Upper lobe of right lung (tissue), 1 donor: ENCODE measurements at regions not wholly inside any gene's neighbourhood (a gene's known extent, or its start where the extent isn't known, plus 50 kb on each side); places are given as distances from the start of the nearest gene placed in this dataset.
A peak's percentile ranks its signal among the peaks of the same experiment; 100 is the strongest.

ENCODE experiments used
- ATAC-seq: fragments of 200-7000 bp; cut with Tn5 transposase; one replicate; pipeline ENCODE4 v1.9.1; 2020; ENCODE audit warnings: mild to moderate bottlenecking, moderate library complexity
- DNase-seq: peaks from one replicate; pipeline ENCODE4 v3.0.0-alpha.2; 2020
- H3K27ac ChIP-seq: fragments of 200-600 bp; one replicate; pipeline ENCODE4 v1.8.0; 2022
- H3K27me3 ChIP-seq: fragments of 200-600 bp; one replicate; pipeline ENCODE4 v1.8.0; 2022; ENCODE audit warnings: mild to moderate bottlenecking
- H3K36me3 ChIP-seq: fragments of 200-600 bp; one replicate; pipeline ENCODE4 v1.8.0; 2022
- H3K4me1 ChIP-seq: fragments of 200-600 bp; one replicate; pipeline ENCODE4 v1.8.0; 2022
- H3K4me3 ChIP-seq: fragments of 200-600 bp; one replicate; pipeline ENCODE4 v1.8.0; 2022; ENCODE audit warnings: mild to moderate bottlenecking
- H3K9me3 ChIP-seq: fragments of 200-600 bp; one replicate; pipeline ENCODE4 v1.8.0; 2022
- intact Hi-C: fragments of 100-400 bp; cut with DNase I; formaldehyde crosslinking; loops from one replicate; pipeline ENCODE4 v1.11.0; 2022
- TF ChIP-seq, protein P1 (sequence below): fragments of 200-600 bp; IDR thresholded peaks from one replicate; pipeline ENCODE4 v1.8.0; 2022; ENCODE audit warnings: antibody characterized with exemption
- donor health status: DM: no; HTN: yes; CAD: no; lungs with severe emphysema.

DNA sequence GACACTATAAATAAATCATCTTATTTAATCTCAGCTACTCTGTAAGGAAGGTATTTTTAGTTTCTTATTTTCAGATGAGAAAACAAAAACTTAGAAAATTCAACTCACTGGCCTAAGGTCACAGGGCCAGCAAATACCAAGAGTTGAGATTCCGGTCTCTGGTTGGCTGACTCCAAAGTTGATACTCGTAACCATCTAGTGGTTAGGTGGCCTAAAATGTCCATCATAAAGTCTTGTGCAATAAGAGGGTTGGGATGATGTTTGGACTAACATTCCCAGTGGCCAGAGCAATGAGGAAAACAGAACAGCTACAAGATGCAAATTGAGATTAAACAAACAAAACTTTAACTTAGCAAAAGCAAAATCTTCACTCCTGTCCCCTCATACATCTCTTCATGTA lies 360.3 kb downstream of the FIGN start:
- H3K27me3 ChIP-seq, result no peaks in the 10 kb centered on the region
- no peaks in the 10 kb centered on the region for H3K4me1 ChIP-seq
- ATAC-seq, result no peak
- no peaks in the 10 kb centered on the region for H3K36me3 ChIP-seq
- H3K4me3 ChIP-seq, result no peak overlapping the region
- H3K27ac ChIP-seq, result no peak overlapping the region
- intact Hi-C loops, result no loop called here
- DNase-seq, result no peak
- TF ChIP-seq, protein P1, sequence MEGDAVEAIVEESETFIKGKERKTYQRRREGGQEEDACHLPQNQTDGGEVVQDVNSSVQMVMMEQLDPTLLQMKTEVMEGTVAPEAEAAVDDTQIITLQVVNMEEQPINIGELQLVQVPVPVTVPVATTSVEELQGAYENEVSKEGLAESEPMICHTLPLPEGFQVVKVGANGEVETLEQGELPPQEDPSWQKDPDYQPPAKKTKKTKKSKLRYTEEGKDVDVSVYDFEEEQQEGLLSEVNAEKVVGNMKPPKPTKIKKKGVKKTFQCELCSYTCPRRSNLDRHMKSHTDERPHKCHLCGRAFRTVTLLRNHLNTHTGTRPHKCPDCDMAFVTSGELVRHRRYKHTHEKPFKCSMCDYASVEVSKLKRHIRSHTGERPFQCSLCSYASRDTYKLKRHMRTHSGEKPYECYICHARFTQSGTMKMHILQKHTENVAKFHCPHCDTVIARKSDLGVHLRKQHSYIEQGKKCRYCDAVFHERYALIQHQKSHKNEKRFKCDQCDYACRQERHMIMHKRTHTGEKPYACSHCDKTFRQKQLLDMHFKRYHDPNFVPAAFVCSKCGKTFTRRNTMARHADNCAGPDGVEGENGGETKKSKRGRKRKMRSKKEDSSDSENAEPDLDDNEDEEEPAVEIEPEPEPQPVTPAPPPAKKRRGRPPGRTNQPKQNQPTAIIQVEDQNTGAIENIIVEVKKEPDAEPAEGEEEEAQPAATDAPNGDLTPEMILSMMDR, result no peak
- H3K9me3 ChIP-seq, result no peaks in the 10 kb centered on the region

DNA sequence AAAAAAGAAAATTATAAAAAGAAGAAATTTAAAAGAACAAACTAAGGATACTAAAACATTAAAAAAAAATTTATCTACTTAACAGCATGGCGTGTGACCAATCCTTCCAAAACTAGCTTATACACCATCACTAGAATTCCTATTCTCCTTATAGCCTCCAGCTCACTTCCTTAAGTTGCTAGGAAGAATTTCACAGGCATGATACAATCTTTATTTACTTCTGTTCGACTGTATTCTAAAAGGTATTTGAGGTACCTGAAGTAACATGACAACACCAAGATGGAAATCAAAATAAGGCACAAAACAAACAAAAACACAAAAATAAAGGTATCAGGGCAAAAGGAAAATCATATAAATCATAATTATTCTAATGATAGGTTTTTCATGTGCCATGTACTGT lies 360.7 kb downstream of the FIGN start:
- no peaks in the 10 kb centered on the region for H3K4me1 ChIP-seq
- H3K9me3 ChIP-seq, result no peaks in the 10 kb centered on the region
- no peak overlapping the region for H3K27ac ChIP-seq
- ATAC-seq (no peak), DNase-seq (no peak)
- H3K36me3 ChIP-seq, result no peaks in the 10 kb centered on the region
- intact Hi-C loops, result no loop called here
- no peak overlapping the region for H3K4me3 ChIP-seq
- TF ChIP-seq, protein P1, result no peak
- H3K27me3 ChIP-seq, result no peaks in the 10 kb centered on the region

DNA sequence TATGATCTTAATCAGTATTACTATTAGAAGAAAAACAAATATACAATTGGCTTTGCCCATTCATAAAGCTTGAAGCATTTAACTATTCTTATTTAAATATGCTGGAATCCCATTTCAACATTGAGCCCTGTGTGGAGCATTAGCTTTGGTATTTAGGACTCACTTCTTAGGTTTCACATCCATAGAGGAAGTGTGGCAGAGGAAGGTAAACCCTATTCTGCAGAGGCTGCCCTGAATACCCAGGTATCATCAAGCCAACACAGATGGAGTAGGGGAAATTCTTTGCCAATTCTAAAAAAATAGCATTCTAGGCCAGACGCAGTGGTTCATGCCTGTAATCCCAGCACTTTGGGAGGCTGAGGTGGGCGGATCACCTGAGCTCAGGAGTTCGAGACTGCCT lies 361.5 kb downstream of the FIGN start:
- H3K4me1 ChIP-seq, result no peaks in the 10 kb centered on the region
- H3K4me3 ChIP-seq, result no peak overlapping the region
- no peaks in the 10 kb centered on the region for H3K9me3 ChIP-seq
- DNase-seq, result no peak
- ATAC-seq, result no peak
- TF ChIP-seq, protein P1, result no peak
- intact Hi-C loops, result no loop called here
- H3K36me3 ChIP-seq, result no peaks in the 10 kb centered on the region
- no peak overlapping the region for H3K27ac ChIP-seq
- H3K27me3 ChIP-seq, result no peaks in the 10 kb centered on the region

DNA sequence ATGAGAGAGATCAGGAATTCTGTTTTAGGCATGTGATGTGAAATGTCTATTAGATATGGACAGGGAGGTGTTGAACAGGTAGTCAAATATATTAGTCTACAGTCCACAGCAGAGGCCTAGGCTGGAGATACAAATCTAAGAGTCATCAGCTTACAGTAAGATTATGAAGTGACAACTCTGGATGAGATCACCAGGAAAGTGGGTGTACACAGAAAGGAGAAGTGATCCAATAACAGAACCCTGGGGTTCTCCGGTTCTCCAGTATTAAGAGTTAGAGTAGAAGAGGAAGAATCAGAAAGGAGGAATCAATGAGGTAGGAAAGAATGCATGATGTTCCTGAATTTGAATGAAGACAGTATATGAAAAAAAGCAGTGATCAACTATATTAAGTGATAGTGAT lies 362.3 kb downstream of the FIGN start:
- H3K36me3 ChIP-seq, result no peaks in the 10 kb centered on the region
- ATAC-seq (peak; percentile 78), DNase-seq (no peak)
- H3K27me3 ChIP-seq, result no peaks in the 10 kb centered on the region
- no peak overlapping the region for H3K4me3 ChIP-seq
- TF ChIP-seq, protein P1, result no peak
- no peaks in the 10 kb centered on the region for H3K9me3 ChIP-seq
- intact Hi-C loops, result no loop called here
- H3K27ac ChIP-seq, result no peak overlapping the region
- no peaks in the 10 kb centered on the region for H3K4me1 ChIP-seq

DNA sequence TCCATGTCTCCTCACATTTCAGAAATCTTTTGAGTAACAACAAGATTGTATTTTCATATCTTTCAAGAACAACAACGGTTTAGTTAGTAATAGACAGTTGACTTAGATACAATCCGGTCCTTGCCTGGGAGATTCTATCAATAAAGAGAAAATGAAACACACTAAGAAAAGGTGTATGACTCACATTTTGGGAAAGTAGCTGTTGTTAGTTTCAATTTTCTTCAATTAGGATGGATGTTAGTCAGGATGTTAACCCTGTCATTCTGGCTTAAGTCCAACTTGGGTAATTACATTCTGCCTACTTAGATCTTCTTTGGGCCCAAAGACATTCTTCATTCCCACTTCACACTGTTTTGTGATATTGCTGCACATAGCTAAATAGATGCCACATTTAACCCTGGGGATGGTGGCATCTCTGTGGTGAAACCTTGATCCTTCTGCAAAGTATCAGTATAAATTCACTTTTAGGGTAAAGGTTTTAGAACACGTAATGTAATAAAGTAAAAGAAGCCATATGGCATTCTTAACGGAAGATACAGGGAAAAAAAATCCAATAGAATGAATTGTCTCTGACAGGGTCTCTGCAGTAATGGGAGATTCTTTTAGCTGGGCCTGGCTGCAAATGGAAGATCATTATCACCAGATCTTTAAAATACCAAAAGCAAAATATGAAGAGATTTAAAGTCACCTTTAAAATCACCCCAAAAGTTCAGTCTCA lies 365.5 kb downstream of the FIGN start:
- Histone ChIP-seq H3K4me1 (no peaks in the 10 kb centered on the region), H3K27me3 (no peaks in the 10 kb centered on the region), H3K9me3 (no peaks in the 10 kb centered on the region), H3K4me3 (no peak overlapping the region), H3K27ac (no peak overlapping the region), H3K36me3 (no peaks in the 10 kb centered on the region)
- no peak for ATAC-seq
- DNase-seq, result no peak
- intact Hi-C loops, result no loop called here
- TF ChIP-seq, protein P1, result no peak

DNA sequence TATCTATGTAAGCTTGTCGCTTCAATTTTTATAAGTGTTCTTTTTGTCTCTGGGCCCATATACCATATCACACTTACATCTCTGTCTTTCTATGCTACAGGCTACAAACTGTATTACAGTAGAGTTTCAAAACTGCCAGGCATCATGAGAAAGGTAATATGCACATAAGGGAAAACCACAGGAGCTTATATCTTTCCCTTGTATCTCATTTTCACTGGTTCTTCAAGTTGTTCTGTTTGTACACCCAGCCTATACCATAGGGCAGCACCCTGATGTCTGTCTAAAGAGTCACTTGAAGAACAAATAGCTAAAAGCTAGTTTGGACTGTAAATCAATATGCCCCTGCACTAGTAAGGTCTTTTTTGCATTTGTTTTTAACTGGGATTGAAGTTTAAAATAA lies 366.7 kb downstream of the FIGN start:
- H3K4me1 ChIP-seq, result no peaks in the 10 kb centered on the region
- no peaks in the 10 kb centered on the region for H3K9me3 ChIP-seq
- H3K36me3 ChIP-seq, result no peaks in the 10 kb centered on the region
- TF ChIP-seq, protein P1, result no peak
- DNase-seq, result no peak
- no peak overlapping the region for H3K27ac ChIP-seq
- H3K27me3 ChIP-seq, result no peaks in the 10 kb centered on the region
- intact Hi-C loops, result no loop called here
- H3K4me3 ChIP-seq, result no peak overlapping the region
- no peak for ATAC-seq
